Karpas-422 (cell line): ENCODE measurements at regions not wholly inside any gene's neighbourhood (a gene's known extent, or its start where the extent isn't known, plus 50 kb on each side); places are given as distances from the start of the nearest gene placed in this dataset.

Source experiments
- DNase-seq: peaks from one replicate; pipeline ENCODE4 v3.0.0-alpha.2; 2015
- H2AFZ ChIP-seq: fragments of 200-600 bp; sonication (generic); 2 replicates; pipeline ENCODE4 v1.6.1; 2014; ENCODE audit warnings: antibody characterized with exemption, low read length, mixed read lengths
- H3K27ac ChIP-seq: fragments of 200-600 bp; sonication (generic); 2 replicates; pipeline ENCODE4 v1.5.1; 2014; ENCODE audit warnings: mild to moderate bottlenecking, low read length, moderate library complexity
- H3K27me3 ChIP-seq: fragments of 200-600 bp; sonication (generic); 2 replicates; pipeline ENCODE4 v1.6.1; 2014; ENCODE audit warnings: low read length, mixed read lengths
- H3K36me3 ChIP-seq: fragments of 200-600 bp; sonication (generic); 2 replicates; pipeline ENCODE4 v1.6.1; 2014; ENCODE audit warnings: low read length, mixed read lengths; ENCODE audit not compliant: insufficient read depth
- H3K4me1 ChIP-seq: fragments of 200-600 bp; sonication (generic); 2 replicates; pipeline ENCODE4 v1.6.1; 2014; ENCODE audit warnings: mild to moderate bottlenecking, low read length, mixed read lengths
- H3K4me2 ChIP-seq: fragments of 200-600 bp; sonication (generic); 2 replicates; pipeline ENCODE4 v1.6.1; 2014; ENCODE audit warnings: low read length, low read depth, mild to moderate bottlenecking; ENCODE audit not compliant: poor library complexity, severe bottlenecking
- H3K4me3 ChIP-seq: fragments of 200-600 bp; sonication (generic); 2 replicates; pipeline ENCODE4 v1.5.1; 2014; ENCODE audit warnings: mild to moderate bottlenecking, antibody characterized with exemption, low read length, mixed read lengths
- H3K79me2 ChIP-seq: fragments of 200-600 bp; sonication (generic); 2 replicates; pipeline ENCODE4 v1.6.1; 2014; ENCODE audit warnings: mild to moderate bottlenecking, low read length, mixed read lengths
- H3K9ac ChIP-seq: fragments of 200-600 bp; sonication (generic); 2 replicates; pipeline ENCODE4 v1.6.0; 2014; ENCODE audit warnings: low read length
- H3K9me2 ChIP-seq: fragments of 200-600 bp; sonication (generic), shearing (Covaris generic); replicated peaks from 2 replicates; pipeline ENCODE4 v1.6.0; 2014; ENCODE audit warnings: mild to moderate bottlenecking, low read length, moderate library complexity; ENCODE audit not compliant: insufficient read depth
- H3K9me3 ChIP-seq: fragments of 300-700, 200-600 bp; sonication (generic); 2 replicates; pipeline ENCODE4 v1.6.1; 2014; ENCODE audit warnings: low read length, mixed read lengths
- H4K20me1 ChIP-seq: fragments of 200-600 bp; sonication (generic); 2 replicates; pipeline ENCODE4 v1.6.1; 2014; ENCODE audit warnings: mild to moderate bottlenecking, antibody characterized with exemption, low read length, low read depth; ENCODE audit not compliant: insufficient read depth

DNA sequence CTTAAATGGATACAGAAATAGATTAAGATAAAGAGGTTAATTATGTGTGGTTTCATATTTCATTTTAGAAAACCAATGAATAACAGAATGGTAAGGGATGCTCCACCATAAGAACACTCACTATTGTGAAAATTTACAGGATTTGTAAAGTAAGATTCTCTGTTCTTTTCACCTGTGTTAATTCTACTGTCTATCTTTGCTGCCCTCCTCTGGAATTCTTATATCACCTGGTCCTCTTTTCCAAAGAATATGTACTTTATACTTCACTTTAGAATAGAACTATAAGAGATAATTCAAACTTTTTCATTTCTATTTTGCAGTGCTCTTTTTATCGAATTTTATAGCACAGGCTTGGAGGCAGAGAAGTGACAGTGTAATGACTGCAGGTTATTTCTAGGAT is 213.4 kb downstream of the LURAP1L start:
- Histone ChIP-seq H3K4me3 (no peak overlapping the region), H3K36me3 (no peaks in the 10 kb centered on the region), H3K4me2 (no peak overlapping the region), H3K4me1 (no peaks in the 10 kb centered on the region), H4K20me1 (no peaks in the 10 kb centered on the region), H3K79me2 (no peaks in the 10 kb centered on the region), H3K27ac (no peak overlapping the region), H2AFZ (no peak overlapping the region), H3K9me2 (no peaks in the 10 kb centered on the region), H3K9ac (no peak overlapping the region), H3K27me3 (no peaks in the 10 kb centered on the region), H3K9me3 (no peaks in the 10 kb centered on the region)
- no peak for DNase-seq

DNA sequence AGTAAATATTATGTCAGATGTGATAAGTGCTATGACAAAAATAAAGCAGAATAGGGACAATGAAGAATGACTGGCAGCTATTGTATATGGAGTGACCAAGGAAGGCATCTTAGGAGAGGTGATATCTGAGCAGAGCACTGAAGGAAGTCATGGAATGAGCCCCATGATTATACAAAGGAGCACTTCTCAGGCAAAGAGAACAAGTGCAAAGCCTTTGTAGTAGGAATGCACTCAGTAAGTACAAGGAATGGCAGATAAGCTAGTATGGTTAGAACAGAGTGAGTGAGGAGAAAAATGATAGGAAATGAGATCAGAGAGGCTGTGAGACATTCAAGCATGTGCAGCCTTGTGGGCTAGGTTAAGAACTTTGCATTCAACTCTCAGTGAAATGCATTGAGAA is 214.8 kb downstream of the LURAP1L start:
- Histone ChIP-seq H3K9me3 (no peaks in the 10 kb centered on the region), H3K9me2 (no peaks in the 10 kb centered on the region), H3K4me3 (no peak overlapping the region), H3K4me2 (no peak overlapping the region), H3K36me3 (no peaks in the 10 kb centered on the region), H2AFZ (no peak overlapping the region), H3K79me2 (no peaks in the 10 kb centered on the region), H3K9ac (no peak overlapping the region), H3K27ac (no peak overlapping the region), H3K27me3 (no peaks in the 10 kb centered on the region), H3K4me1 (no peaks in the 10 kb centered on the region), H4K20me1 (no peaks in the 10 kb centered on the region)
- no peak for DNase-seq

DNA sequence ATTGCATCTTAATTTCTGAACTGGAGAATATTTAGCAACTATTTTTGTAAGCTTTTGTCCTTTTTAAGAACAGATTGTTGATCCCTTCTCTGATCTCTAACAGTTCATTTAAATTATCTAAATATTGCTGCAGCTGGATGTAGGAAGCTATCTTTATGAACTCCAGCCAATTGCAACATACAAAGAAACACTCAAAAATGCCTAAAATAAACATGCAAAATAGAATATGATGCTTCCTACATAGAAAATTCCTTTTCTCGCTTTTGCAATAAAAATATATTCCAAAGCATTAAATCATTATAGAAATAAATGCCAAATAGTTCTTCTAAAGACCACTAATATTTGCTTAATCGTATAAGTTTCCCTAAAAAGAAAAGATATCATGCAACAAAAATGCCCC is 218.6 kb downstream of the LURAP1L start:
- Histone ChIP-seq H3K4me1 (no peaks in the 10 kb centered on the region), H3K4me2 (no peak overlapping the region), H3K27ac (no peak overlapping the region), H3K79me2 (no peaks in the 10 kb centered on the region), H3K9ac (no peak overlapping the region), H3K36me3 (no peaks in the 10 kb centered on the region), H3K9me3 (no peaks in the 10 kb centered on the region), H4K20me1 (no peaks in the 10 kb centered on the region), H3K4me3 (no peak overlapping the region), H3K27me3 (no peaks in the 10 kb centered on the region), H3K9me2 (no peaks in the 10 kb centered on the region), H2AFZ (no peak overlapping the region)
- DNase-seq: no peak

DNA sequence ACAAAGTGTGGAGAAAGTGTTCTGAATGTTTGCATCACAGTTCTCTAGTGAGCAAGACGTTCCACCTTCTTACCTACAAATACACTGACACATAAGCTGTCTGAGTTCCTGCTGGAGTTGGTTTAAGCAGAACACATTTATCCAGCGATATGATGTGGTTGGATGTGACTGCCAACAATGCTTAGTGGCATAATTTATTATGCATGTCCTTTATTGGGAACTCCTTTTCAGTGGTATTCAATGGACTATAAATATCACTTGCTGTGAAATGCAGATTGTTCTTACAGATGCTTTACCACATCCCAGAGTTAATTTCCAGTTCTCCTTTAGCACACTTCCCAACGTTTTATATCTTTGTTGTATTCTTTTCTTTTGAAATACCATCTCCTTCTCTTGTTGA is 222.2 kb downstream of the LURAP1L start:
- no peaks in the 10 kb centered on the region for H3K27me3 ChIP-seq
- H3K9me2 ChIP-seq: no peaks in the 10 kb centered on the region
- DNase-seq: no peak
- H4K20me1 ChIP-seq: no peaks in the 10 kb centered on the region
- H3K4me1 ChIP-seq: no peaks in the 10 kb centered on the region
- H3K36me3 ChIP-seq: no peaks in the 10 kb centered on the region
- H3K79me2 ChIP-seq: no peaks in the 10 kb centered on the region
- H2AFZ ChIP-seq: no peak overlapping the region
- H3K4me2 ChIP-seq: no peak overlapping the region
- H3K4me3 ChIP-seq: no peak overlapping the region
- H3K27ac ChIP-seq: no peak overlapping the region
- no peak overlapping the region for H3K9ac ChIP-seq
- H3K9me3 ChIP-seq: no peaks in the 10 kb centered on the region

DNA sequence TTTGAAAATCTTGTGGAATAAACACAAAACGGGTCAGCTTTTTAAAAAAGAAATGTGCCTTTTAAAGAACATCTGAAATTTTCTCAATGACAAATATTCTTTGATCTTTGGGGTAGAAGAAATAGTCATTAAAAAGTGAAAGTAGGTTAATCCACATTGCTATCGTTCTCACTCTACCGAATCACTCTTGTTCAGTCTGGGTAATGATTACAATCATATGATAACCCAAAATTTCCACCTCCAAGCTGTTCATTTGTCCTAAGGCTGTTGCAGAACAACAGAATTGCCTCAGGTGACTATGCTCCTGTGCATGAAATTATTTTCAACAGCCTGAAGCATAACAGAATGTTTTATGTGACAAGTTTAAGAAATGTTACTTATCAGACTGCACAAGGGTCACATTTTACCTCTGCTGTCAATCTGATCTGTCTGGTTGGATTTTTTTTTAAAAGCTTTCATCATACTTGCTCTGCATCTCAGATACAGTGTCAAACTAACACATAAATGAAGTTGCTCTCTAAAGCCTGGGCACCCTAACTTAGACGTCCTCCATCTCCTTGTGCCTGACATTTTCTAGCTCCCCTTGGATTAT is 227.3 kb downstream of the LURAP1L start:
- Histone ChIP-seq H3K9me2 (no peaks in the 10 kb centered on the region), H3K9ac (no peak overlapping the region), H3K79me2 (no peaks in the 10 kb centered on the region), H3K4me3 (no peak overlapping the region), H3K27ac (no peak overlapping the region), H3K4me1 (no peaks in the 10 kb centered on the region), H3K9me3 (no peaks in the 10 kb centered on the region), H2AFZ (no peak overlapping the region), H3K27me3 (no peaks in the 10 kb centered on the region), H3K4me2 (no peak overlapping the region), H4K20me1 (no peaks in the 10 kb centered on the region), H3K36me3 (no peaks in the 10 kb centered on the region)
- no peak for DNase-seq

DNA sequence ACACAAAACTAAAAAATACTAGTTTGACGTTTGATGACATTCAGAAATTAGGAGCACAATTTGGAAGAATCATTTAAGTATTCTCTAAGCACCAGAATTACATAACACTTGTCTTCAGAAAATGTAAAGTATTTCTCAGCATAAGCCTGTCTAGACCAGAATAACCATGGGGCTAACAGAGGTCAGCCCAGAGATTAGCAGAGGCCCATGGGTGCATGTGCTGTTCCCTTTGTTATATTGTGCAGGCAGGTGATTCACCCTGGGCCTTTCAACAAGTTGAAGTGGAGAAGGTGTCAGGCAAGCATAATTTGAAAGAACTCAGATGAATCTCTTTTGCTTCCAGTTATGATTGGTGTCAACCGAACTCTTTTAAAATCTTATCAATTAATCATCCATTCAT is 227.9 kb downstream of the LURAP1L start:
- H3K4me3 ChIP-seq: no peak overlapping the region
- no peak overlapping the region for H3K9ac ChIP-seq
- no peaks in the 10 kb centered on the region for H3K36me3 ChIP-seq

DNA sequence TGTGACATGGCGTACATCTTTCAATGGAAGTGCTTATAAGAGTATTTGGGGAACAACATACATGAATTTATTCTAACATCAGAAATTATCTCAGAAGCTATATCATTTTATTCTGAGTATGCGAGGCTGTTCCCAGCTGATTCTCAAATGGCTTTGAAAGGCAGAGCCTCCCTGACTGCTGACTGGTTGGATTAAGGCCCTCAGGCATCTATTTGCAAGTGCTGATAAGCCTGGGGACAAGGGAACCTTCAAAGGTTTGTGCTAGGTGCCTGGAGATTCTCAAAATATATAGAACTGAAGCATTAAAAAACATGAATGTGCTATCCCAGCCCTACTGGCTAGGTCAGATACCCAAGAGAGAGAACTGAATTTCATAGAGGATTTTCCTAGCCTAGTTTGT is 235.1 kb downstream of the LURAP1L start:
- Histone ChIP-seq H3K27me3 (no peaks in the 10 kb centered on the region), H3K9me2 (no peaks in the 10 kb centered on the region), H3K4me3 (no peak overlapping the region), H3K9ac (no peak overlapping the region), H3K9me3 (no peaks in the 10 kb centered on the region), H3K79me2 (no peaks in the 10 kb centered on the region), H3K36me3 (no peaks in the 10 kb centered on the region), H3K4me2 (no peak overlapping the region), H3K27ac (no peak overlapping the region), H4K20me1 (no peaks in the 10 kb centered on the region), H3K4me1 (no peaks in the 10 kb centered on the region), H2AFZ (no peak overlapping the region)
- no peak for DNase-seq

More for the DNA sequence above, 227.9 kb downstream of the LURAP1L start:
- Histone ChIP-seq H3K27ac (no peak overlapping the region), H3K79me2 (no peaks in the 10 kb centered on the region), H3K9me3 (no peaks in the 10 kb centered on the region), H3K9me2 (no peaks in the 10 kb centered on the region), H3K4me1 (no peaks in the 10 kb centered on the region), H3K4me2 (no peak overlapping the region), H3K27me3 (no peaks in the 10 kb centered on the region), H4K20me1 (no peaks in the 10 kb centered on the region), H2AFZ (no peak overlapping the region)
- DNase-seq: no peak

DNA sequence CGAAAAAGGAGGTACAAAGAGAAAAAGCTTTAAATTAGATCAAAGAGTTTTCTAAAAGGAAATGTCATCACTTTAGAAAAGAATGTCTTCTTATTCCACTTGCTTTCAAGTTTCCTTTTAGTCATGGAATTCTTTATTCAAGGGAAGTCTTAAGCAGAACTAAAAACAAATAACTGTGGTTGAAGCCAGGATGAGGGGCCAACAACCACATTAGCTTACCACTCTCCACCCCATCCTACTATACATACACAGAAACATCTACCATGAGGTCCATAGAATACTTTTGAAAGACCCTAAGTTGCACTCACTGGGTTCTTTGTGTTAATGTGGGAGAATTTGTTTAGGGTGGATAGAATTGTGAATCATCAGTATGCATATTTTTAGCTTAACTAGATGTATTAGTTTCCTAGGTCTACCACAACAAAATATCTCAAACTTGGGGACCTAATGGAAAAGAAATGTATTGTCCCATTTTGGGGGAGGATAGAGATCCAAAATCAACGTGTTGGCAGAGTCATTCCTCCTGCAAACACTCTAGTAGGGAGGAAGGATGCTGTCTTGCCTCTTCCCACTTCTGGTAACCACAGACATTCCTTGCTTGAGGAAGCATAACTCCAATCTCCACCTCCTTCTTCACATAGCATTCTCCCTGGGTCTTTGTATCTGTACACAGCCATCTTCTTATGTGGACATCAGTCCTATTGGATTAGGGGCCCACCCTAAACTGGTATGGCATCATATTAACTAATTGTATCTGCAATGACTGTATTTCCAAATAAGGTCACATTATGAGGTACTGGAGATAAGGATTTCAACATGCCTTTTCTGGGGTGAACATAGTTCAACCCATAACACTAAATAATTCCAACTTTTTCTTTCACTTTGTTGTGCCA is 239.4 kb downstream of the LURAP1L start:
- Histone ChIP-seq H2AFZ (no peak overlapping the region), H3K9me2 (no peaks in the 10 kb centered on the region), H4K20me1 (no peaks in the 10 kb centered on the region), H3K4me2 (no peak overlapping the region), H3K27ac (no peak overlapping the region), H3K9ac (no peak overlapping the region), H3K79me2 (no peaks in the 10 kb centered on the region), H3K27me3 (no peaks in the 10 kb centered on the region), H3K4me1 (no peaks in the 10 kb centered on the region), H3K4me3 (no peak overlapping the region), H3K9me3 (no peaks in the 10 kb centered on the region), H3K36me3 (no peaks in the 10 kb centered on the region)
- no peak for DNase-seq
